ENCODE measurements at regions not wholly inside any gene's neighbourhood (a gene's known extent, or its start where the extent isn't known, plus 50 kb on each side); places are given as distances from the start of the nearest gene placed in this dataset.
A peak's percentile ranks its signal among the peaks of the same experiment; 100 is the strongest.
"Not testable (repeated sequence)": the region's sequence is repeated elsewhere in the genome, so short reads cannot be mapped to it uniquely, and the experiment has no call there.

DNA sequence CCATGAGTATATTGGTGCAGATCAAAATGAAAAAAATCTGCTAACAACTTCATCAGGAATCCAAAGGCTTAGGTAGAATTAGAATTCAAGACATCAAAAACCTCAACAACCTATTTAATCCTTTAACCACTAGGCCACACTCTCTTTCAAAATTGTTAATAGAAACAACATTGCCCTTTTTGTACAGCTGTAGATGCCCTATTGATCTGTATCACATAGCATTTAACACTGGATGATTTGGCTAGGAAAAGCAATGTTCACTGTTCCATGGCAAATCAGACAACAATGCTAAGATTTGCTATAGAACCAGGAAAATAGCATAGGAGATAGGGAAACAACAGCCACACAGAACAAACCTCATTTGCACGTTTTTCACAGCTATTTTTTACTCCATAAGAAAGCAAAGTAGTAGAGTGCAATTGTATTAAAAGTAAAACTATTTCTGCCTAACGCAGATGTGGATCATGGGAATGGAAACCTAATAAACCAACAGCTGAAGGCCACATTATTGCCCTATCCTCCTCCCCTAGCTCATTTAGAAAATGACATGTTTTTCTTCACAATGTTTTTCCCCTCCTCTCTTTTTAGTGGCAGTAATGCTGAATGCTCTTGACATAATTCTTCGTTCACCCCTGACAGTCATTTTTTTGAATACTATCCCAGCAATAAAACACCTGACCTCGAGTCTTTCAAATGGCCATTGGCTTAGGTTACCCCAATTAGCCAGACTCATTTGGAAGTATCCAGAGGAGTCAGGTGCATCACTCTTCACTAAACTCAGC is 373.0 kb upstream of the CCNH start:
- DNase-seq (ENCODE audit: low read depth), result no peak

- DNase-seq (ENCODE audit: low read depth), result no peak
Observed at GRCh38 chr5:87784879-87785495, 372.3 kb upstream of the CCNH start.

GRCh38 chr5:87784311-87784710 is 371.6 kb upstream of the CCNH start:
- DNase-seq (ENCODE audit: low read depth), result no peak

DNA sequence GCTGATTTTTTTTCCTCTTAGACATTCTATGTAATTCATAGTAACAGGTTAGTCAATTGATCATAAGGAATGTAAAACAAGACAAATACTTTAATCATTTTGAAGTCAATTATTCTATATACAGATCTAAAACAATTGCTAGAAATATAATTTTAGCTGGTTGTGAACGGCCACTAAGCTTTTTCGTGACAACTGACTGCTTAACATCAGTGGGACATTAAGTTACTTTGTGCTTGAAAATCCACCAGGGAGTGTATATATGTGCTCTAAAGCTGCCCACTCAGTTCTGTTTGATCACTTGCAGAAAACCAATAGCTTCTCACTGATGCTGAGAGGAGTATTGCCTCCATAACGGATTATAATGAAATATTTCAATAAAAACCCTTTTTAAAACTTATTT is 370.2 kb upstream of the CCNH start:
- no peak for DNase-seq (ENCODE audit: low read depth)

DNA sequence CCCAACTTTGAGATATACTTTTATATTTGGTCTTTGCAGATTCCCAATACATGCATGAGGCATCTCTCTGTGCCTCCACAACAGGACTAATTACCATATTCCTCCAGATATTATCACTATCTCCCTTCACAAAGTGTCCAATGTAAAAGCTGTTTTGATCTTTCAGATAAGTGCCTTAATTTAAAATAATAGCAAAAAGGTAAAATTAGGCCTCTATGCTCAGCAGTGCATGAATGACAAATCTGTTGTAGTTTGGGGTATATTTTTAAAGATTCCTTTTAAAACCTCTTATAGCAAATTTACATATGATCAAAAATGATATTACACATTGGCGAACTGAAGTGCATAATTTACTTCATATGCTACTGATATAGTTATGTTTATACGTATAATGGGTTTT is 369.2 kb upstream of the CCNH start:
- no peak for DNase-seq (ENCODE audit: low read depth)

DNA sequence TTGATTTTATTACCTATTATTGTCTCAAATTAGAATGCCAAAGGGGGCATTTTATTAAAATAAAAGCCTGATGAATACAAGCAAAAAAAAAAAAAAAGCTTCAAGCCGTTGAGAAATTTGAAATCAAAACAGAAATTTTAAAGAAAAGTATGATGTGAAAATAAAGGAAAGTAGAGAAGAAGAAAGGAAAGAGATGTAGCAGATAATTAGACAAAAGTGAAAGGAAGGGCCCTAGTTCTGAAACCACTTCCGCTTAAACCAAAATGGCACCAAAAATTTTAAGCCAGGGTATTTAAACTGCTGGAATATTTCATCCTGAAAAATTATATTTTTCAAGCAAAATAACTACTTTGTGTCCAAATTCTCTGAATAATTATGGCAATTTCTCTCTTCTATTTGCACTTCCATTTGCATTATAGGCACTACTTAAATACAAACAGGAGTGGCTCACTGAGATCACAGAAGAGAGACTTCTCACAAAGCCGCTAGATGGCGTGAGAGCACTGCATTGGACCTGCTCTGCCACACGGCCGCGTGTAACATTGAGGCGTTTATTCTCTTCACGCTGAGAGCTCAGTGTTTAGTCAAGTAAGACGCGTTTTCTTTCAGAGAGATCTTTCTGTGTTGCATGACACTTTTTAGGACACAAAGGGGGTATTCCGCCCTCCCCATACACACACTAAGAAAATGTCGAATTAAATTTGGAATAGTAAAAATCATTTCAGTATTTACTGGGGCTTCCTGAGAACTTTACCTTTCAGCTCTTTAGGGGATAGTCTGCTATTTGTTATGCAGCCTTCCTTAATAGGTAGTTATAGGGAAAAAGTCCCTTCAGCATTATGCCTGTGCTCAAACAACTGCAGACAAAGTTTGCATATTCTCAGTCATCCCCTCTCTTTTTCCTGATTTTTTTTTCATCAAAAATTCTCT is 368.4 kb upstream of the CCNH start:
- peak; percentile 67 for DNase-seq (ENCODE audit: low read depth)

DNA sequence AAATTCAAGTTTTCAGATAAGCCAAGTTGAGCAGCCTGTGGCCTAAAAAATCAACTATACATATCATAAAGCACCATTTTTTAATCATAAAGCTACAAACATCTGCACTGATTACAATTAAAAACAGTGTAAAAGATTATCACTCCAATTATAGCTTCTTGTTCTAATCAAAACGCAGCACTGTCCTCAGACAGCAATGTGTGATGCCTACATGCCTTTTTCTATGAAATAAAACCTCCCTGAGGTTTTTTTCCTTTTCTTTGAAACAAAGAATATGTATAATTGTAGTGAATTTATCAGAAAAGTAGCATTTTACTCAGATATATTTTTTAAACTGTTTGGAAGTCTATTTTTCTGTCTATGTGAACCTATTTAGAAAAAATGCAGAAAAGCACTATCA is 366.1 kb upstream of the CCNH start:
- no peak for DNase-seq (ENCODE audit: low read depth)

GRCh38 chr5:87777877-87778276 is 365.1 kb upstream of the CCNH start:
- DNase-seq (ENCODE audit: low read depth), result no peak

GRCh38 chr5:87776785-87777184 is 364.1 kb upstream of the CCNH start:
- no peak for DNase-seq (ENCODE audit: low read depth)

GRCh38 chr5:87776302-87776701 is 363.6 kb upstream of the CCNH start:
- DNase-seq (ENCODE audit: low read depth), result not testable (repeated sequence)

GRCh38 chr5:87775228-87775627 is 362.5 kb upstream of the CCNH start:
- DNase-seq (ENCODE audit: low read depth), result no peak

DNA sequence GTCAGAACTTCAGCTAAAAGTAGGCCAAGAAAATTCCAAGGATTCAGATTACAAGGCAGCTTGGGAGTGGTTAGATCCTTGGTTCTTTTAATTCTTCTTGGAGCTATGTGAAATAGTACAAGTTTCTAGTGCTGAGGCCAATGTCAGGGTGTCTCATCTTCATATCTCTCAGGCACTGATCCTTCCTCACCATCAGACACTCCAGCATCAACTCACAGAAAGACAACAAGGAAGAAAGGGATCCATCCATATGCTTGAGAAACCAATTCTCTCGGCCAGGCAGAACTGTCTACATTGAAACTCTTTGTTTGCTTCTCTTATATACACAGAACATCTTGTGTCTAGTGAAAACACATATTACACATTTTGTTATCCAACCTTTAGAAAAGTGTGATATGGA is 362.1 kb upstream of the CCNH start:
- DNase-seq (ENCODE audit: low read depth), result no peak

- no peak for DNase-seq (ENCODE audit: low read depth)
Observed at GRCh38 chr5:87770601-87771121, 357.9 kb upstream of the CCNH start.

- no peak for DNase-seq (ENCODE audit: low read depth)
Observed at GRCh38 chr5:87770016-87770570, 357.4 kb upstream of the CCNH start.

- no peak for DNase-seq (ENCODE audit: low read depth)
Observed at GRCh38 chr5:87769157-87769556, 356.4 kb upstream of the CCNH start.

DNA sequence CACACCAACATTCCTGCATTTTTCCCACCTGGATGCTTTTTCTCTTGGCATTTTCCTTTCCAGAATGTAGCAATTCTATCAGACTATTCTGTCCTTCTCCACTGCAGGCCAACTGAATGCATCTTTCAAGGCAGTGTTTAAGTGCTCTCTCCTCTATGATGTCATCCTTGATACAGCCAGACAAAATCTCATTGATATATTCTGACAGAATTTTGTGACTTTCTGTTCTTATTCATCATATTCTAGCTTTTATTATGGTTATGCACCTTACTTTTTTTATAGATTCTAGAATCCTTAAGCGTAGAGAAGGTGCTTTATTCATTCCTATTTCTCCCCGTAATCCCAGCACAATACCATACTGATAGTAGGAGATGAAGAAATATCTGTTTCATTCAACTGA is 355.5 kb upstream of the CCNH start:
- DNase-seq (ENCODE audit: low read depth), result no peak

GRCh38 chr5:87765009-87765408 is 352.3 kb upstream of the CCNH start:
- no peak for DNase-seq (ENCODE audit: low read depth)

- DNase-seq (ENCODE audit: low read depth), result no peak
Observed at GRCh38 chr5:87762631-87763030, 349.9 kb upstream of the CCNH start.

DNA sequence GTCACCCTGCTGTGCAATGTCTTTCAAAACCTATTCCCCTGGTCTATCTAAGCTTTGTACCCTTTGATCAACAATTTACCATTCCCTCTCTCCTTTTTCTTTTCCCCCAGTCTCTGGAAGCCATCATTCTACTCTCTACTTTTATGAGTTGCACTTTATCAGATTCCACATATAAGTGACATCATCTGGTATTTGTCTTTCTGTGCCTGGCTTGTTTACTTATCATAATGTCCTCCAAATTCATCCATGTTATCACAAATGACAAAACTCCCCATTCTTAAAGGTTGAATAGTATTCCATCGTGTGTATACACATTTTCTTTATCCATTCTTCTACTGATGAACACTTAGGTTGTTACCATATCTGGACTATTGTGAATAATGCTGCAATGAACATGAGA is 344.2 kb upstream of the CCNH start:
- DNase-seq (ENCODE audit: low read depth), result no peak

GRCh38 chr5:87755360-87755759 is 342.6 kb upstream of the CCNH start:
- DNase-seq (ENCODE audit: low read depth), result no peak

DNA sequence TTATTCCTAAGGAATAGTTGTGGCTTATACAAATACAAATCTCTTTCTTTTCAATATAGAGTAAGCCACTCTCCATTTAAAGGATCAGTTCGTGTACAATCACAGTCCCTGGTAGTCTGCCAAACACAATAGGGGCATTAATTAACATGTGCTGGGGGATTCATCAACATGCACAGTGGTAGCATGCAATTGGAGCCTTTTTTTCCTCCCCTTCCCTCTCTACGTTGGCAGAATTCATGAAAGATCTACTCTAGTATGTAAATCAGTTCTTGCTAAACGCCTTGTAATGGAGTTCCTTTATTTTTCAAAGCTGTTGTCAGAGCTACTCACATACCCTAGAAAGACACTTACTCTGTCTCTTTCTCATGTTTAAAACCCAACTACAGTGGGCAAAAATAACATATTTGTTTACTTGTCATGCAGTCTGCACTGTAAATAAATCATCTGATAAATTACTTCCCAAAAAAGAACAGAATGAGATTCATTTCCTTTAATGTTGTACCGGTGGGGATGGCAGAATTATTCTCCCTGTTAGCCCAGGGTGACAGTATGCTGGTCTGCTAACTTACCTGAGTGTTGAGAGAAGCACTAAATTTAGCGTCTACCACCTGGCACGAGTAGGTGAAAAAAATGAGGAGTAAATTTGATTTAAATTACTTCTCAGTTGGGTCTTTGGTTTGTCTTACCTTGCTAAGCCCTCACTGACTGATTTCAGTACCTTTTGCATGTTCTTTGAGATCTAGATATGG is 341.5 kb upstream of the CCNH start:
- no peak for DNase-seq (ENCODE audit: low read depth)

GRCh38 chr5:87752362-87752761 is 339.6 kb upstream of the CCNH start:
- no peak for DNase-seq (ENCODE audit: low read depth)
